Tibial artery (tissue), 4 donors: ENCODE measurements at regions not wholly inside any gene's neighbourhood (a gene's known extent, or its start where the extent isn't known, plus 50 kb on each side); places are given as distances from the start of the nearest gene placed in this dataset.

Source experiments
- DNase-seq, 2 donors: peaks; one replicate each; pipeline ENCODE4 v3.0.0-alpha.2; 2019
- H3K27ac ChIP-seq, 2 donors: fragments of 200-600 bp; sonication (generic) in 1 of 2; 1 replicate in 1 of 2; 2 replicates in 1 of 2; pipeline ENCODE4 v1.5.1; 2018 to 2019; ENCODE audit warnings: mild to moderate bottlenecking in 1 of 2
- H3K27me3 ChIP-seq, 2 donors: fragments of 200-600 bp; sonication (generic) in 1 of 2; one replicate each; pipeline versions ENCODE4 v1.5.1 to v1.6.0; 2016 to 2019
- H3K36me3 ChIP-seq, 3 donors: fragments of 200-600 bp; sonication (generic) in 2 of 3; one replicate each; pipeline ENCODE4 v1.5.1; 2016 to 2019; ENCODE audit warnings: mild to moderate bottlenecking in 2 of 3
- H3K4me1 ChIP-seq, 4 donors: fragments of 200-600 bp; sonication (generic) in 2 of 4; 1 replicate in 3 of 4; 2 replicates in 1 of 4; pipeline ENCODE4 v1.5.1; 2016 to 2019
- H3K4me3 ChIP-seq, 2 donors: fragments of 200-600 bp; sonication (generic) in 1 of 2; 1 replicate in 1 of 2; 2 replicates in 1 of 2; pipeline ENCODE4 v1.5.1; 2018 to 2019; ENCODE audit warnings: mild to moderate bottlenecking in 2 of 2
- H3K9me3 ChIP-seq, 3 donors: fragments of 200-600 bp; sonication (generic) in 1 of 3; one replicate each; pipeline ENCODE4 v1.5.1; 2016 to 2019
- intact Hi-C: fragments of 100-400 bp; cut with DNase I; formaldehyde crosslinking; loops from one replicate; pipeline ENCODE4 v1.15.0; 2023; ENCODE audit warnings: low total_unique reads
- TF ChIP-seq, protein P1 (sequence below), 2 experiments: fragments of 200-600 bp in 1 of 2; fragments of 450-650 bp in 1 of 2; IDR thresholded peaks; one replicate each; pipeline ENCODE4 v1.5.1; 2017 to 2019; ENCODE audit warnings: antibody characterized with exemption in 2 of 2, mild to moderate bottlenecking in 1 of 2, moderate library complexity in 1 of 2

DNA sequence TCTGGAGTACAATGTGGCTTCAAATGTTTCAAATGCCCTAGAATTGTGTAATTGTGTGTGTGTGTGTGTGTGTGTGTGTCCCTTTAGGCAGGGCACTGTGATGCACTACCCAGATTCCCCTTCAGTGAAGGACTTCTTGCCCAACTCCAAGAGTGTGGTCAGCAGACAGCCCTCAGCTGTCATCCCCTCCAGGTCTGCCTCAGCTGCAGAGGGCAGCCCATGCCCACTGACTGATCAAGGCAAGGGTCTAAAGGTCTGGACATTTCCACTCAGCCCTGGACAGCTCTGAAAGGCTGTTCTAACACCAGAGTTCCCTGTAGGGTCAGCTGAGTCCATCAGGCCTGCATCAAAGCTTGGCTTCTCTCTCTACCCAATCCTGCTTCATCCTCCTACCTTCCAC, 83.9 kb upstream of the USP9X start:
- TF ChIP-seq, protein P1, sequence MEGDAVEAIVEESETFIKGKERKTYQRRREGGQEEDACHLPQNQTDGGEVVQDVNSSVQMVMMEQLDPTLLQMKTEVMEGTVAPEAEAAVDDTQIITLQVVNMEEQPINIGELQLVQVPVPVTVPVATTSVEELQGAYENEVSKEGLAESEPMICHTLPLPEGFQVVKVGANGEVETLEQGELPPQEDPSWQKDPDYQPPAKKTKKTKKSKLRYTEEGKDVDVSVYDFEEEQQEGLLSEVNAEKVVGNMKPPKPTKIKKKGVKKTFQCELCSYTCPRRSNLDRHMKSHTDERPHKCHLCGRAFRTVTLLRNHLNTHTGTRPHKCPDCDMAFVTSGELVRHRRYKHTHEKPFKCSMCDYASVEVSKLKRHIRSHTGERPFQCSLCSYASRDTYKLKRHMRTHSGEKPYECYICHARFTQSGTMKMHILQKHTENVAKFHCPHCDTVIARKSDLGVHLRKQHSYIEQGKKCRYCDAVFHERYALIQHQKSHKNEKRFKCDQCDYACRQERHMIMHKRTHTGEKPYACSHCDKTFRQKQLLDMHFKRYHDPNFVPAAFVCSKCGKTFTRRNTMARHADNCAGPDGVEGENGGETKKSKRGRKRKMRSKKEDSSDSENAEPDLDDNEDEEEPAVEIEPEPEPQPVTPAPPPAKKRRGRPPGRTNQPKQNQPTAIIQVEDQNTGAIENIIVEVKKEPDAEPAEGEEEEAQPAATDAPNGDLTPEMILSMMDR (IDR thresholded peaks at IDR 0.05): no peak
- Histone ChIP-seq H3K4me3 (no peak overlapping the region), H3K36me3 (no peaks in the 10 kb centered on the region), H3K27ac (no peak overlapping the region), H3K27me3 (no peaks in the 10 kb centered on the region), H3K9me3 (no peaks in the 10 kb centered on the region), H3K4me1 (no peaks in the 10 kb centered on the region)
- no peak for DNase-seq
- intact Hi-C loops: no loop called here

DNA sequence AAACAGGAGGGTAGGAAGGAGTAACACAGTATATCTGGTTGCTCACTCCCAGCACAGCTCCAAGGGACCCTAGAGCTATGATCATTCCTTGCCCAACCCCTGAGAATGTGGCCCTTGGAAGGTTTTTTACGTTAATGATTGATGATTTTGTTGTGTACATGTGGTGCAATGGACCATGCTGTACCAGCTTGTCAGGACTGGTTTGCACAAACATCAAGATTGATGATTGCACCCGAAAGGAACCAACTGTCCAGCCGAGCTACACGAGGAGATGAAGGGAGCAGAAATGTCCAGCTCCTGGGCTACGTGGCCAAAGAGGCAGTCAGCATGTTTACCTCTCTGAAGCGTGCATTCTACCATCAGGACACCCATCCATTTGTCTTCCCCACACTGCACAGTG, 83.2 kb upstream of the USP9X start:
- H3K4me1 ChIP-seq: no peaks in the 10 kb centered on the region
- no peaks in the 10 kb centered on the region for H3K9me3 ChIP-seq
- H3K27ac ChIP-seq: no peak overlapping the region
- no peak for DNase-seq
- no peaks in the 10 kb centered on the region for H3K27me3 ChIP-seq
- TF ChIP-seq, protein P1 (IDR thresholded peaks at IDR 0.05): no peak
- intact Hi-C loops: no loop called here
- no peak overlapping the region for H3K4me3 ChIP-seq
- no peaks in the 10 kb centered on the region for H3K36me3 ChIP-seq

DNA sequence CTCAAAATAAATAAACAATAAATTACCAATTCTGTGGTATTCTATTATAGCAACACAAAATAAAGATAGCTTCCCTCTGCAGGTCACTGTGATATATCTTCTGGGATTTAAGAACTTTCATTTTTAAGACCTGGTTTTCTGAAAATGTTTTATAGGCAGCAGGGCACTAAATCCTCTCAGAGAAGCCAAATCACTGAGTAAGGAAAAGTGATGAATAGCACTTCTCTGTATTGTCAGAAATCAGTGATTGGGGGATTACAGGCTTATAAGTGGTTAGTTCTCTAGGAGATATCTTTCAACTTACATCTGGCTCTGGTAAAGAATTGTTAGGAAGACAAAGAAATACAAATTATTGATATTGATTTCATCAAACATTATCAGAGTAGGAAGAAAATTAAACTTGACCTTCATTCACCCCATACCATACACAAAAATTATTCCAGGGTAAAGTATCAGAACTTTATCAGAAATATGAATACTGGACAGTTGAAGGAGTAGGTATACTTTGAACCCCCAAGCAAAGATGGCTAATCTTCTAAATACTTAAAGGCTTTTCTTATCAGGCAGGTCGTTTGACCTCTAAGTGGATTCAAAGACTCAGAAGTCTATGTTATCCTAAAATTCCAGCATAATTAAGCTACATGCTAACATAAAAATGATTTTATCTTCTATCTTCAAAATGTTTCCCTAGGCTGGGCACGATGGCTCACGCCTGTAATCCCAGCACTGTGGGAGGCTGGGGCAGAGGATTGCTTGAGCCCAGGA, 81.6 kb upstream of the USP9X start:
- Histone ChIP-seq H3K9me3 (no peaks in the 10 kb centered on the region), H3K27me3 (no peaks in the 10 kb centered on the region), H3K4me1 (no peaks in the 10 kb centered on the region), H3K36me3 (no peaks in the 10 kb centered on the region), H3K27ac (no peak overlapping the region), H3K4me3 (no peak overlapping the region)
- DNase-seq: no peak
- intact Hi-C loops: no loop called here
- TF ChIP-seq, protein P1 (IDR thresholded peaks at IDR 0.05): no peak

DNA sequence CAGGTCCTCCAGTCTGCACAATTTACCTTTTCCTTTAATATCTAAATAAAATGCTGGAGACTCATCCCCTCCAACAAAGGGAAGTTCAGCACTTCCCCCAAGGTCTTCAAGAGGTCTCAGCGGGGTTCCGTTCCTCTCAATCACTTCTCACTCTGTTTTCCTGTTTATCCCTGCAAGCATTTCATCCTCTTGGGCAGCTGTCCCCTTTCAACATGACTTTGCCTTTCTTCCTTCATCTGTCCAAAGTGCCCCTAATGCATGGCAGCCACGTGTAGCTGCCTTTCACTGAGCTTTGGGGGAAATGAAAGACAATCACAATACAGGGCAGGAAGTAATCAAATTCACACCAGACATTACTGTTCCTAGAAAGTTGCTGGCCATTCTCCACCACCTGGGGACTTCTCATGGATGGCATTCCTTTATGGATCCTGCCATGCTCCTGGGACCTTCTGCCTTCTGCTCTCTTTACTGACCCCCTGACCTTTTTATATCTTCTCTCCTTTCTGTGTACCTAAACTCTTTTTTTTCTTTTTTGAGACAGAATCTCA, 79.7 kb upstream of the USP9X start:
- intact Hi-C loops: no loop called here
- no peak overlapping the region for H3K4me3 ChIP-seq
- DNase-seq: peak in 1 of 2 donors; percentile 21
- peaks cover 0 to 4% (median 0%) of the 10 kb centered on the region in 4 donors for H3K4me1 ChIP-seq
- no peaks in the 10 kb centered on the region for H3K36me3 ChIP-seq
- TF ChIP-seq, protein P1 (IDR thresholded peaks at IDR 0.05): no peak
- H3K27ac ChIP-seq: no peak overlapping the region
- no peaks in the 10 kb centered on the region for H3K9me3 ChIP-seq
- no peaks in the 10 kb centered on the region for H3K27me3 ChIP-seq

DNA sequence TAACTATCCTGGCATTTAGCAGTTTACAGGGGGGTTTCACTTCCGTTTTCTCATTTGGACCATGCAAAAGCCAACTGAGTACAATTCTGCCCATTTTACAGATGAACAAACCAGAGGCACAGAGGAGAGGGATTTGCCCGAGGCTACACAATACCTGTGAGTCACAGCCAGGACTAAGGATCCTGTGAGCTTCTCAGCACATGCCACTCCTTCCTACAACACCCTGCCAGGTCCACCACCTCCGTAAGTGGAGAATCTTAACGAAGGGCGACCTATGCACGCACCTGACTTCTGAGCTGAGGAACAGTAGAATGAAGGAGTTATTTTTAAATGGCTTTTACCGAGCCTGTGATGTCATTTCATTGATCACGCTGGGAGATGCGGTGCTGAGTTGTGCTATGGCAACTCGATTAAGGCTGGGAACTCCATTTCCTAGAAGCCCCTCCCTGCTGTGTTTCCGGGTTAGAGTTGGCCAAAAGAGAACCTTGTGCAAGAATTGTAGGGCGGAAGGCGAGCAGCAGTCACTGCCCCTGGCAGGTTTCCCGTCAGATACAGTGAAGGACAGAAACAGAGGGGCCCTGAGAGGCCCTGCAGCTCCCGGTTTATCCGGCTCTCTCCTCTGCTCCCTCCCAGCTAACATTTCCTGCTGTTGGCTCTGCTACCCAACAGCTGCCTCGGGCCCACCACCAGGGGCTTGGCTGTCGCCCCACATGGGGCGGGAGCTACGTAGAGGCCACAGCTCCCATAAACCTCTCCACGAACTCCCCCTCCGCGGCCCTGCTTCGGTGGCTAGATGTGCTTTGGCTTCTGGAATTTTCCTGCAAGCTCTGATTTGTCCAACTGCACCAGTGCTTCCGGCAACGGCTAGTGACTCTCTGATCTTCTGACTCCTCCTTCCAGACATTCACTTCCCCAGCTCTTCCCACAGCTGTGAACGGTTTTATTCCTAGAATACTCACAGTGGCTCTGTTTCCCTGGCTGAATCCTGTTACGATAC, 75.1 kb upstream of the USP9X start:
- DNase-seq: peak; percentile 79 to 83
- intact Hi-C loops: no loop called here
- H3K4me1 ChIP-seq: peaks cover 0 to 4% (median 0%) of the 10 kb centered on the region in 4 donors
- TF ChIP-seq, protein P1 (IDR thresholded peaks at IDR 0.05): peak in 1 of 2 experiments; percentile 14
- no peaks in the 10 kb centered on the region for H3K36me3 ChIP-seq
- H3K27me3 ChIP-seq: no peaks in the 10 kb centered on the region
- H3K27ac ChIP-seq: peak overlapping the region; percentile 63 to 72
- H3K9me3 ChIP-seq: no peaks in the 10 kb centered on the region
- H3K4me3 ChIP-seq: peak overlapping the region; percentile 45 to 46
